Mesendoderm (in vitro differentiated cells): ENCODE measurements at regions not wholly inside any gene's neighbourhood (a gene's known extent, or its start where the extent isn't known, plus 50 kb on each side); places are given as distances from the start of the nearest gene placed in this dataset.

ENCODE experiments used
- DNase-seq: peaks from one replicate; pipeline ENCODE4 v3.0.0; 2013
- H2AK5ac ChIP-seq: 2 replicates; pipeline ENCODE4 v1.6.1; 2013; ENCODE audit warnings: low read length, inconsistent platforms
- H2BK120ac ChIP-seq: 2 replicates; pipeline ENCODE4 v1.6.1; 2013; ENCODE audit warnings: low read depth, mild to moderate bottlenecking, low read length, moderate library complexity, mixed read lengths
- H2BK15ac ChIP-seq: replicated peaks from 2 replicates; pipeline ENCODE4 v1.6.1; 2013; ENCODE audit warnings: low read depth, mild to moderate bottlenecking, moderate library complexity
- H2BK5ac ChIP-seq: 2 replicates; pipeline ENCODE4 v1.6.1; 2013; ENCODE audit warnings: low read length, inconsistent platforms
- H3K18ac ChIP-seq: 2 replicates; pipeline ENCODE4 v1.6.1; 2013; ENCODE audit warnings: mild to moderate bottlenecking, low read length, mixed read lengths
- H3K23ac ChIP-seq: one replicate; pipeline ENCODE4 v1.6.1; 2013; ENCODE audit warnings: low read length
- H3K27ac ChIP-seq: 2 replicates; pipeline ENCODE4 v1.5.1; 2013; ENCODE audit warnings: low read depth, mild to moderate bottlenecking, inconsistent platforms, low read length, moderate library complexity
- H3K27me3 ChIP-seq: 2 replicates; pipeline ENCODE4 v1.6.1; 2013; ENCODE audit warnings: low read length, control low read depth, mild to moderate bottlenecking, inconsistent platforms; ENCODE audit not compliant: insufficient read depth, poor library complexity
- H3K36me3 ChIP-seq: 2 replicates; pipeline ENCODE4 v1.6.1; 2013; ENCODE audit warnings: low read length, inconsistent platforms; ENCODE audit not compliant: control insufficient read depth, insufficient read depth
- H3K4ac ChIP-seq: one replicate; pipeline ENCODE4 v1.6.1; 2013; ENCODE audit warnings: low read depth, mild to moderate bottlenecking, low read length, moderate library complexity
- H3K4me1 ChIP-seq: 2 replicates; pipeline ENCODE4 v1.6.1; 2013; ENCODE audit warnings: low read depth, low read length, inconsistent platforms; ENCODE audit not compliant: control insufficient read depth
- H3K4me2 ChIP-seq: 2 replicates; pipeline ENCODE4 v1.6.1; 2013; ENCODE audit warnings: low read length
- H3K4me3 ChIP-seq: 2 replicates; pipeline ENCODE4 v1.5.1; 2013; ENCODE audit warnings: mild to moderate bottlenecking, low read length
- H3K56ac ChIP-seq: one replicate; pipeline ENCODE4 v1.6.1; 2013; ENCODE audit warnings: low read length
- H3K79me1 ChIP-seq: 2 replicates; pipeline ENCODE4 v1.6.1; 2013; ENCODE audit warnings: low read length, inconsistent platforms
- H3K79me2 ChIP-seq: 2 replicates; pipeline ENCODE4 v1.6.1; 2013; ENCODE audit warnings: mild to moderate bottlenecking, low read length; ENCODE audit not compliant: control insufficient read depth, insufficient read depth
- H3K9ac ChIP-seq: 2 replicates; pipeline ENCODE4 v1.6.1; 2013; ENCODE audit warnings: low read length, inconsistent platforms
- H4K5ac ChIP-seq: one replicate; pipeline ENCODE4 v1.6.1; 2013; ENCODE audit warnings: low read length
- H4K8ac ChIP-seq: one replicate; pipeline ENCODE4 v1.6.1; 2013; ENCODE audit warnings: low read depth, mild to moderate bottlenecking, control low read depth, low read length, moderate library complexity
- WGBS: extraction: QIAGEN DNeasy Blood & Tissue Kit; methylation state at CpG from one replicate; pipeline ENCODE4 v1.1.7; 2013; ENCODE audit warnings: low lambda C conversion rate, missing lambda C conversion rate; ENCODE audit not compliant: insufficient coverage; ENCODE audit errors: extremely low coverage; 5-methylcytosine and 5-hydroxymethylcytosine counted together

- DNase-seq = no peak
- Histone ChIP-seq H4K8ac (no peak overlapping the region), H2AK5ac (no peak overlapping the region), H3K18ac (no peak overlapping the region), H3K23ac (no peak overlapping the region), H3K27ac (no peak overlapping the region), H3K79me1 (no peaks in the 10 kb centered on the region), H3K79me2 (no peaks in the 10 kb centered on the region), H3K36me3 (no peaks in the 10 kb centered on the region), H3K56ac (no peak overlapping the region), H2BK5ac (no peak overlapping the region), H2BK120ac (no peak overlapping the region), H3K4ac (no peak overlapping the region), H3K4me3 (no peak overlapping the region), H3K9ac (no peak overlapping the region), H3K27me3 (no peaks in the 10 kb centered on the region), H3K4me1 (peaks cover 2% of the 10 kb centered on the region), H3K4me2 (no peak overlapping the region), H2BK15ac (no peak overlapping the region), H4K5ac (no peak overlapping the region)
- no CpG with 5 or more reads among the region's 2 CpGs for WGBS
Measured at GRCh38 chr1:83794384-83794783, 204.5 kb downstream of the TTLL7 start.

- no peak overlapping the region for H2BK5ac ChIP-seq
- no peaks in the 10 kb centered on the region for H3K27me3 ChIP-seq
- H3K79me1 ChIP-seq = no peaks in the 10 kb centered on the region
- no peak overlapping the region for H2BK120ac ChIP-seq
- H3K27ac ChIP-seq = no peak overlapping the region
- no peak for DNase-seq
- H4K8ac ChIP-seq = no peak overlapping the region
- no peak overlapping the region for H3K4me3 ChIP-seq
- H3K36me3 ChIP-seq = no peaks in the 10 kb centered on the region
- no peak overlapping the region for H3K23ac ChIP-seq
- H3K4me2 ChIP-seq = no peak overlapping the region
- no peak overlapping the region for H3K4ac ChIP-seq
- no CpG with 5 or more reads among the region's 3 CpGs for whole genome bisulfite sequencing
- no peak overlapping the region for H2BK15ac ChIP-seq
- H3K9ac ChIP-seq = no peak overlapping the region
- no peak overlapping the region for H2AK5ac ChIP-seq
- no peak overlapping the region for H3K56ac ChIP-seq
- no peak overlapping the region for H3K18ac ChIP-seq
- H3K4me1 ChIP-seq = peaks cover 3% of the 10 kb centered on the region
- H3K79me2 ChIP-seq = no peaks in the 10 kb centered on the region
- no peak overlapping the region for H4K5ac ChIP-seq
Measured at GRCh38 chr1:83791821-83792437, 207.0 kb downstream of the TTLL7 start.

GRCh38 chr1:83790446-83790845, 208.5 kb downstream of the TTLL7 start:
- no peak overlapping the region for H3K56ac ChIP-seq
- no peak overlapping the region for H3K4me3 ChIP-seq
- H3K4me2 ChIP-seq = no peak overlapping the region
- no peak overlapping the region for H3K27ac ChIP-seq
- no peak overlapping the region for H3K23ac ChIP-seq
- no peaks in the 10 kb centered on the region for H3K36me3 ChIP-seq
- DNase-seq = no peak
- no peaks in the 10 kb centered on the region for H3K79me2 ChIP-seq
- H2BK15ac ChIP-seq = no peak overlapping the region
- H2BK120ac ChIP-seq = no peak overlapping the region
- H3K79me1 ChIP-seq = no peaks in the 10 kb centered on the region
- WGBS = no CpG with 5 or more reads among the region's 3 CpGs
- H3K4ac ChIP-seq = no peak overlapping the region
- H3K18ac ChIP-seq = no peak overlapping the region
- H3K27me3 ChIP-seq = no peaks in the 10 kb centered on the region
- no peak overlapping the region for H2AK5ac ChIP-seq
- H4K8ac ChIP-seq = no peak overlapping the region
- no peak overlapping the region for H4K5ac ChIP-seq
- H3K4me1 ChIP-seq = peaks cover 3% of the 10 kb centered on the region
- no peak overlapping the region for H3K9ac ChIP-seq
- no peak overlapping the region for H2BK5ac ChIP-seq

GRCh38 chr1:83787246-83787998, 211.5 kb downstream of the TTLL7 start:
- peaks cover 3% of the 10 kb centered on the region for H3K4me1 ChIP-seq
- H3K9ac ChIP-seq = no peak overlapping the region
- H2AK5ac ChIP-seq = no peak overlapping the region
- H2BK120ac ChIP-seq = no peak overlapping the region
- H3K4me3 ChIP-seq = no peak overlapping the region
- H2BK15ac ChIP-seq = no peak overlapping the region
- no peak overlapping the region for H4K8ac ChIP-seq
- DNase-seq = peak; percentile 77
- H3K36me3 ChIP-seq = no peaks in the 10 kb centered on the region
- WGBS = 100% methylated on average over 1 of the region's 3 CpGs
- H3K23ac ChIP-seq = no peak overlapping the region
- H3K18ac ChIP-seq = no peak overlapping the region
- no peaks in the 10 kb centered on the region for H3K27me3 ChIP-seq
- H3K4me2 ChIP-seq = no peak overlapping the region
- H3K56ac ChIP-seq = no peak overlapping the region
- H2BK5ac ChIP-seq = no peak overlapping the region
- no peak overlapping the region for H3K27ac ChIP-seq
- no peak overlapping the region for H4K5ac ChIP-seq
- H3K4ac ChIP-seq = no peak overlapping the region
- no peaks in the 10 kb centered on the region for H3K79me1 ChIP-seq
- H3K79me2 ChIP-seq = no peaks in the 10 kb centered on the region

GRCh38 chr1:83781667-83782066, 217.3 kb downstream of the TTLL7 start:
- H2BK5ac ChIP-seq = no peak overlapping the region
- no peak overlapping the region for H3K27ac ChIP-seq
- no peak overlapping the region for H2BK120ac ChIP-seq
- no peak overlapping the region for H3K4me2 ChIP-seq
- H3K79me2 ChIP-seq = no peaks in the 10 kb centered on the region
- H3K9ac ChIP-seq = no peak overlapping the region
- H2AK5ac ChIP-seq = no peak overlapping the region
- no peaks in the 10 kb centered on the region for H3K4me1 ChIP-seq
- no peaks in the 10 kb centered on the region for H3K27me3 ChIP-seq
- no peaks in the 10 kb centered on the region for H3K36me3 ChIP-seq
- no peak overlapping the region for H3K4ac ChIP-seq
- WGBS = no CpG with 5 or more reads among the region's 2 CpGs
- no peak overlapping the region for H4K8ac ChIP-seq
- no peak overlapping the region for H2BK15ac ChIP-seq
- H3K18ac ChIP-seq = no peak overlapping the region
- H3K4me3 ChIP-seq = no peak overlapping the region
- no peak for DNase-seq
- H4K5ac ChIP-seq = no peak overlapping the region
- H3K56ac ChIP-seq = no peak overlapping the region
- no peak overlapping the region for H3K23ac ChIP-seq
- H3K79me1 ChIP-seq = no peaks in the 10 kb centered on the region

GRCh38 chr1:83779565-83779964, 219.4 kb downstream of the TTLL7 start:
- H2BK5ac ChIP-seq = no peak overlapping the region
- H3K4me2 ChIP-seq = no peak overlapping the region
- no peak overlapping the region for H3K9ac ChIP-seq
- no peaks in the 10 kb centered on the region for H3K36me3 ChIP-seq
- H3K27ac ChIP-seq = no peak overlapping the region
- H2BK120ac ChIP-seq = no peak overlapping the region
- no peaks in the 10 kb centered on the region for H3K4me1 ChIP-seq
- no peak overlapping the region for H2AK5ac ChIP-seq
- H3K56ac ChIP-seq = no peak overlapping the region
- H4K8ac ChIP-seq = no peak overlapping the region
- H3K4me3 ChIP-seq = no peak overlapping the region
- no peaks in the 10 kb centered on the region for H3K79me1 ChIP-seq
- H2BK15ac ChIP-seq = no peak overlapping the region
- no peak for DNase-seq
- H3K79me2 ChIP-seq = no peaks in the 10 kb centered on the region
- H3K23ac ChIP-seq = no peak overlapping the region
- H3K4ac ChIP-seq = no peak overlapping the region
- no peak overlapping the region for H3K18ac ChIP-seq
- no peak overlapping the region for H4K5ac ChIP-seq
- no peaks in the 10 kb centered on the region for H3K27me3 ChIP-seq
